ENCODE measurements at regions not wholly inside any gene's neighbourhood (a gene's known extent, or its start where the extent isn't known, plus 50 kb on each side); places are given as distances from the start of the nearest gene placed in this dataset.
"Not testable (repeated sequence)": the region's sequence is repeated elsewhere in the genome, so short reads cannot be mapped to it uniquely, and the experiment has no call there.

GRCh38 chr4:181857471-181857870, 385.7 kb upstream of the TENM3 start:
- TF ChIP-seq CTCF, POLR2A (IDR thresholded peaks at IDR 0.05): not testable (repeated sequence)
